Effector memory CD4-positive, alpha-beta T cell (primary cell): ENCODE measurements at regions not wholly inside any gene's neighbourhood (a gene's known extent, or its start where the extent isn't known, plus 50 kb on each side); places are given as distances from the start of the nearest gene placed in this dataset.
"Not testable (repeated sequence)": the region's sequence is repeated elsewhere in the genome, so short reads cannot be mapped to it uniquely, and the experiment has no call there.

Experiments
- DNase-seq, 3 donors: peaks; one replicate each; pipeline ENCODE4 v3.0.0-alpha.2; 2020
- H3K27ac ChIP-seq: 2 replicates; pipeline ENCODE4 v1.7.0; 2013; ENCODE audit warnings: mild to moderate bottlenecking, low read length, moderate library complexity; ENCODE audit not compliant: insufficient read depth, poor library complexity, severe bottlenecking
- H3K27me3 ChIP-seq: replicated peaks from 2 replicates; pipeline ENCODE4 v1.7.0; 2013; ENCODE audit warnings: mild to moderate bottlenecking, low read length; ENCODE audit not compliant: insufficient read depth, control insufficient read depth, poor library complexity, severe bottlenecking
- H3K36me3 ChIP-seq: 2 replicates; pipeline ENCODE4 v1.7.0; 2013; ENCODE audit warnings: mild to moderate bottlenecking, low read length, moderate library complexity; ENCODE audit not compliant: control insufficient read depth, insufficient read depth
- H3K4me1 ChIP-seq: 2 replicates; pipeline ENCODE4 v1.7.0; 2013; ENCODE audit warnings: low read length, mild to moderate bottlenecking; ENCODE audit not compliant: control insufficient read depth, insufficient read depth, poor library complexity, severe bottlenecking
- H3K4me3 ChIP-seq: 2 replicates; pipeline ENCODE4 v1.7.0; 2013; ENCODE audit warnings: low read length, low read depth, mild to moderate bottlenecking; ENCODE audit not compliant: insufficient read depth, poor library complexity, severe bottlenecking
- H3K9me3 ChIP-seq: 2 replicates; pipeline ENCODE4 v1.7.0; 2013; ENCODE audit warnings: mild to moderate bottlenecking, low read length, moderate library complexity; ENCODE audit not compliant: control insufficient read depth

DNA sequence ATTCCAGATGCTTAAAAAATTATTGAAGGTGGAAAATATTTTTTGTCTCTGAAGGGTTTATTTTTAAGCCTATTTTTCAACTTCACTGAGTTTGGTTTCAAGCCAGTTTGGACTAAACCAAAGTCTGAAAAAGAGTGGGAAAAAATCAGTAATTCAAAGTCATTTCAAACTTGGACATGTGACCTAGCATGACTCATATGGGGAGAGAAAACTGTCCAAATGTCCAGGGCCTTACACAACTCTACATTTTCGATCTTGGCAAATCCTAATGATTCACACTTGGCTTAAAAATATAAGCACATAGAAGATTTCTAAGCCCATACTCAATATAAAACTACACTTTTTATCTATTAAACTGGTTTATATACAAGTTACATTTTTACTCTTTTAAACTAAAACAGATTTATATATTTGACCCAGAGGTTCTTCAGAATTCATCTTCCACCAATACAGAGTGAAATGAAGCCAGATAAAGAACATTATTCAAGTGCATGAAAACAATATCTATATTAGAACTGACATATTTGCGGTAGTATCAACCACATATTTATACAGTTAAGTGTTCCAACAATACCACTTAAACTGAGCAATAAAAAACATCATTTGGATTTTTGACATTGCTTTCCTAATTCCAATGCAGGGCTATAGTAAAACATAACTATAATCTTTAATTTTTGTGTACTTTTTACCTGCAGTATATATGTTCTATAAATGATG lies 110.3 kb upstream of the TCF21 start:
- H3K27me3 ChIP-seq: no peaks in the 10 kb centered on the region
- no peak for DNase-seq
- no peaks in the 10 kb centered on the region for H3K36me3 ChIP-seq
- no peaks in the 10 kb centered on the region for H3K9me3 ChIP-seq
- no peaks in the 10 kb centered on the region for H3K4me1 ChIP-seq
- no peak overlapping the region for H3K27ac ChIP-seq
- H3K4me3 ChIP-seq: no peak overlapping the region

DNA sequence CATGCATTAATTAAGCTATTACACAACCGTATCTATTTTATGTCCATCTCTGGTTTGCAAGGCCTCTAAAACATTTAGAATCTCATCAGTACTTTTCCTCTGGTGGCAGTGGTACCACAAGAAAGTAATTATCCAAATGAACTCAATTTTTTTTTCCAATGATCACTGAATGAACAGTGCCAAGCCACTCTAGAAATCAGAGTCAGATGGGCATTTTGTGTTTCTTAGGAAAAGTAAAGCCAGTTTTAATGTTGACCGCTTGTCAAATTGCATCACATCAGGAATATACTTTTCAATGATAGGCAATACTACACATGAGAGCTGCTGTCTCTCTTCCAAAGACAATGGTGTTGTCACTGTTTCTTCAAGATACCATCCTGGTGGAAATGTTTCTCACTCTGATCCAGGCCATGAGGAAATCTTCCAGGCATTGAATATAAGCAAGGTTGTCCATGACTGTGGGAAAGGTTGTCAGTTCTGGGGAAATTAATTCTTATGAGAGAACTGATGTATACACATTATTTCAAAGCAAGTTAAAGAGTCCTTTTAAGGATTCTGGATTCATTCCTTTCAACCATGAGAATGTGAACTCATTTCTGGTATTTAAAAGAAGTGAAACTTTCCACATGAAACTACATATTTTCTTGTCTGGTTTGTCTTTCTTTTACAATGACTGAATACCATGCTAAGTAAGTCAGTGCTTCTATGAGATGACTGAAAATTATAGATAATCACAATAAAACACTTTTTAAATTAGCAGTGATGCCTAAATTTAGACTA lies 108.8 kb upstream of the TCF21 start:
- Histone ChIP-seq H3K27me3 (no peaks in the 10 kb centered on the region), H3K4me3 (no peak overlapping the region), H3K9me3 (no peaks in the 10 kb centered on the region), H3K36me3 (no peaks in the 10 kb centered on the region), H3K27ac (no peak overlapping the region), H3K4me1 (no peaks in the 10 kb centered on the region)
- no peak for DNase-seq

DNA sequence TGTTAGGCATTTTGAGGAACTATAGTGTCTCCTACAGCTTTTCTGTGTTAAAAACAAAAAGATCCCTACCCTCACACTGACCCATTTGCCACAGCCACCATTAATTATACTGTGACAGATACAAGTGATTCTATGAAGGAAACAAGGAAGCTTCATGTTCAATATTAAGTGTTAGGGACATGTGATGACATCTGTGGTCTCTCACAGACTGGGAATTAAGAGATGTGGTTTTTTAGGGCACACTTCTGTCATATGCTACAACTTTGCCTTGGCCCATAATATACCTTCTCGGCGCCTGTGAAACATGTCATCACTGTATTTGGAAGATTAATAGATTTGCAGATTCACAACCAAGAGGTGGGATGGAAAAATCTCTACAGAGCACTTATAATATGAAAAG lies 102.9 kb upstream of the TCF21 start:
- no peak overlapping the region for H3K4me3 ChIP-seq
- H3K9me3 ChIP-seq: no peaks in the 10 kb centered on the region
- H3K27me3 ChIP-seq: no peaks in the 10 kb centered on the region
- H3K36me3 ChIP-seq: no peaks in the 10 kb centered on the region
- H3K27ac ChIP-seq: no peak overlapping the region
- DNase-seq: no peak
- H3K4me1 ChIP-seq: no peaks in the 10 kb centered on the region

DNA sequence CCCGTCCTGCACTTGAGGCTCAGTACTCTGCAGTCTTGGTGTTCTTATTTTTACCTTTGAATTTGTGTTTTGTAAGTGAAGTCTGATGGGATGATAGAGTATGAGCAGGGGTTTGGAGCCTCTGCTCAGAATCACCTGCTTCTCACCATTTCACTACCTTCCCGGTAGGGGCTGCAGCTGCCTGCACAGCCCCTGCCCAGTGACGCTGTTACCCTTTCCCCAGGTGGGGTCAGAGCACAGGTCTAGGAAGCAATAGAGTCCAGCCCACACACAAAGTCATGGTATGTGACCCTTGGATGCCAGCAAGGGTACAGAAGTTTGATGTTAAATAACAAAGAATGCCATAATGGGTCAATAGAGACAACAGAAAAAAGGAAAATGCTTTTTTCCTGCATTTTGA lies 101.8 kb upstream of the TCF21 start:
- no peaks in the 10 kb centered on the region for H3K36me3 ChIP-seq
- H3K27me3 ChIP-seq: no peaks in the 10 kb centered on the region
- no peaks in the 10 kb centered on the region for H3K4me1 ChIP-seq
- H3K27ac ChIP-seq: no peak overlapping the region
- H3K9me3 ChIP-seq: no peaks in the 10 kb centered on the region
- H3K4me3 ChIP-seq: no peak overlapping the region
- no peak for DNase-seq

DNA sequence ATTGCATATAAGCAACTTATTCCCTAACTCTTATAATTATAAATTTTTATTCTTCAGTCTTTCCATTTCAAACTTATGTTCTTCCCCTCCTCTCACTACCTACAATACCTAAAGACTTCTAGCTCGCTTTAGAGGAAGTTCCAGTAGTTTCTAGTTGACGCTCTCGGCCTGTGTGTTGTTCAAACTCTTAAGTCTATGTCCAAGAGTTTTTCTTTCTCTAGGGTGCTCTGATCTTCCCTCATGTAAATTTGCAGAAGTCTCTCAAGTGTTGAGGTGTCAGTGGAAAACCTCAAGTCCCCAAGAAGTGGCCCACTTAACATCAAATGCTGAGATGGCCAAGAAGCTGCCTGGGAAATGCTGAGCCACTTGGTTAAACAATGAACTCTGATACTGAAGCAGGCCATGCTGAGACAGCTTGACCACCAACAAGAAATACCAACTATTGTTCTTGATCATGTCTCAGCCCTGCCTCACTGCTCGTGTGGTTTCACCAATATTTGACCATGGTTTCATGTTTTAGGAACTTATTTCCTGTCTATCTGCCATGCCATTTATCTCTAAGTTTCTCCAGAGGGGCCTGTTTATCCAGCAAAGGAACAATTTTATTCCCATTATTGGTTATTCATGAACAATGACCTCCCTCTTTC lies 100.9 kb upstream of the TCF21 start:
- no peak overlapping the region for H3K27ac ChIP-seq
- no peak for DNase-seq
- H3K27me3 ChIP-seq: no peaks in the 10 kb centered on the region
- H3K9me3 ChIP-seq: no peaks in the 10 kb centered on the region
- H3K4me3 ChIP-seq: no peak overlapping the region
- H3K36me3 ChIP-seq: no peaks in the 10 kb centered on the region
- H3K4me1 ChIP-seq: no peaks in the 10 kb centered on the region

DNA sequence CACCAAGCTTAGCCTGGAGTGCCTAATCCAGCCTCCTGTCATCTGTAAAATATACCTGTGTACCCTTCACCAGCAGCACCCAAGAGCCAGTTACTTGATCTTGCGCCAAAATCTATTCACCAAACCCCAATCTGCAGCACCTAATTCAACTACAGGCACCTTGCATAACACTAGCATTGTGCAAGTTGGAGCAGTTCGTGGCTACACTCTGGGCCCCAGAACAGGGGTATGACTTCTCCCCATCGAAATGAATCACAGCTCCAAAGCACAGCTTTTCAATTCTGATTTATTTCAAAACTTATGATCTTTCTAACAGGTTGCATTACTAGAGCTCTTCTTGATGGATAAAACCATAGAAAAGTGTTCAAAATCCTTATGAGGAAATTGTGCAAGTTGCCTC lies 100.4 kb upstream of the TCF21 start:
- H3K9me3 ChIP-seq: no peaks in the 10 kb centered on the region

DNA sequence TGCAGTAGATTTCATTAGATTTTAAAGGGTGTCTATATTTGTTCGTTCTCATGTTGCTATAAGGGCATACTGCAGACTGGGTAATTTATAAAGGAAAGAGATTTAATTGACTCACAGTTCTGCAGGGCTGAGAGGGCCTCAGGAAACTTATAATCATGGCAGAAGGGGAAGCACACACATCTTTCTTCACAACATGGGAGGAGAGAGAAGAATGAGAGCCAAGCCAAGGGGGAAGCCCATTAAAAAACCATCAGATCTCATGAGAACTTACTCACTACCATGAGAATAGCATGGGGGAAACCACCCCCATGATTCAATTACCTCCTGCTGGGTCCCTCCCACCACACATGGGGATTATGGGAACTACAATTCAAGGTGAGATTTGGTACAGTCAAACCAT lies 99.5 kb upstream of the TCF21 start:
- DNase-seq, H3K27ac ChIP-seq, H3K4me1 ChIP-seq, H3K36me3 ChIP-seq, H3K27me3 ChIP-seq, H3K9me3 ChIP-seq, H3K4me3 ChIP-seq: not testable (repeated sequence)

More for the DNA sequence above, 100.4 kb upstream of the TCF21 start:
- DNase-seq: no peak
- Histone ChIP-seq H3K27me3 (no peaks in the 10 kb centered on the region), H3K4me1 (no peaks in the 10 kb centered on the region), H3K36me3 (no peaks in the 10 kb centered on the region), H3K27ac (no peak overlapping the region), H3K4me3 (no peak overlapping the region)

DNA sequence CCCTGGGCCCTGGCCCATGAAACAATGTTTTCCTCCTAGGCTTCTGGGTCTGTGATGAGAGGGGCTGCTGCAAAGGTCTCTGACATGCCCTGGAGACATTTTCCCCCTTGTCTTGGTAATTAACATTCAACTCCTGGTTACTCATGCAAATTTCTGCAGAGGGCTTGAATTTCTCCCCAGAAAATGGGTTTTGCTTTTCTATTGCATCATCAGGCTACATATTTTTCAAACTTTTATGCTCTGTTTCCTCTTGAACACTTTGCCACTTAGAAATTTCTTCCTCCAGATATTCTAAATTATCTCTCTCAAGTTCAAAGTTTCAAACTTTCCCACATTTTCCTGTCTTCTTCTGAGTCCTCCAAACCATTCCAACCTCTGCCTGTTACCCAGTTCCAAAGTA lies 98.2 kb upstream of the TCF21 start:
- H3K9me3 ChIP-seq, H3K27ac ChIP-seq, H3K4me1 ChIP-seq, DNase-seq, H3K36me3 ChIP-seq, H3K4me3 ChIP-seq, H3K27me3 ChIP-seq: not testable (repeated sequence)

DNA sequence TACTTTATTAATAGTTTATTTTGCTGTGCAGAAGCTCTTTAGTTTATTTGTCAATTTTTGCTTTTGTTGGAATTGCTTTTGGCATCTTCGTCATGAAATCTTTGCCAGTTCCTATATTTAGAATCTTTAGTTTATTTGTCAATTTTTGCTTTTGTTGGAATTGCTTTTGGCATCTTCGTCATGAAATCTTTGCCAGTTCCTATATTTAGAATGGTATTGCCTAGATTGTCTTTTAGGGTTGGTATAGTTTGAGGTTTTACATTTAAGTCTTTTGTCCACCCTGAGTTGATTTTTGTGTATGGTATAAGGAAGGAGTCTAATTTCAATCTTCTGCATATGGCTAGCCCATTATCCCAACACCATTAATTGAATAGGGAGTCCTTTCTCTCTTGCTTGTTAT lies 93.9 kb upstream of the TCF21 start:
- not testable (repeated sequence) for H3K9me3 ChIP-seq, H3K27ac ChIP-seq, DNase-seq, H3K36me3 ChIP-seq, H3K4me1 ChIP-seq, H3K27me3 ChIP-seq, H3K4me3 ChIP-seq

DNA sequence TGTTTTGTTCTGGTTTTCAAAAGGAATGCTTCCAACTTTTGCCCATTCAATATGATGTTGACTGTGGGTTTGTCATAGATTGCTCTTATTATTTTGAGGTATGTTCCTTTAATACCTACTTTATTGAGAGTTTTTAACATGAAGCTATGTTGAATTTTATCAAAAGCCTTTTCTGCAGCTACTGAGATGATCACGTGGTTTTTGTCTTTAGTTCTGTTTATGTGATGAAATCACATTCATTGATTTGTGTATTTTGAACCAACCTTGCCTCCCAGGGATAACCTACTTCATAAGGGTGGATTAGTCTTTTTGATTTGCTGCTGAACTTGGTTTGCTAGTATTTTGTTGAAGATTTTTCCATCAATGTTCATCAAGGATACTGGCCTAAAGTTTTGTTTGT lies 92.7 kb upstream of the TCF21 start:
- no peak for DNase-seq
- no peak overlapping the region for H3K4me3 ChIP-seq
- H3K27me3 ChIP-seq: no peaks in the 10 kb centered on the region
- H3K9me3 ChIP-seq: no peaks in the 10 kb centered on the region
- no peaks in the 10 kb centered on the region for H3K36me3 ChIP-seq
- no peak overlapping the region for H3K27ac ChIP-seq
- no peaks in the 10 kb centered on the region for H3K4me1 ChIP-seq
